NCI-H774 (cell line): ENCODE measurements at regions not wholly inside any gene's neighbourhood (a gene's known extent, or its start where the extent isn't known, plus 50 kb on each side); places are given as distances from the start of the nearest gene placed in this dataset.

ENCODE experiments used
- DNase-seq: peaks from one replicate; lab custom pipeline; 2025; lab: John Stamatoyannopoulos, UW

GRCh38 chr21:22898051-22898665, 1899.9 kb downstream of the NCAM2 start:
- no peak for DNase-seq

DNA sequence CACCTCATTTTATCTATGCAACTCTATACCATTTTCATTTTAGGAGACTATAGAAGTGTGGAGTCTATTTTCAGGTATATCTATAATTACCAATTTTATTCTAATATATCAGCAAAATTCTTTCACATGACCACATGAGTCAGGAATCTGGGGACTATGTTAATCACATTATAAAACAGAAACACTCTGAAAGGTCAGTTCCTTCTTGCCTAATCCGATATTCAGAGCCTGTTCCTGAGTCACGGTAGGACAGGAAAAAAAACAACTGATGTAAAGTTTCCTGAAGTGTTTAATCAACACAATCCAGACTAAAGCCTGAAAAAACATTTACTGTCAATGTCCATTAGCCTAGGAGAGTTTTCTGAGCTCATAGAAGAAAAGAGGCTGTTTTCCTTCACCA, 1902.3 kb downstream of the NCAM2 start:
- DNase-seq: no peak

GRCh38 chr21:22903851-22904250, 1905.6 kb downstream of the NCAM2 start:
- no peak for DNase-seq

GRCh38 chr21:22904385-22904784, 1906.2 kb downstream of the NCAM2 start:
- no peak for DNase-seq

- DNase-seq: no peak
Observed at GRCh38 chr21:22925032-22925431, 1926.8 kb downstream of the NCAM2 start.

DNA sequence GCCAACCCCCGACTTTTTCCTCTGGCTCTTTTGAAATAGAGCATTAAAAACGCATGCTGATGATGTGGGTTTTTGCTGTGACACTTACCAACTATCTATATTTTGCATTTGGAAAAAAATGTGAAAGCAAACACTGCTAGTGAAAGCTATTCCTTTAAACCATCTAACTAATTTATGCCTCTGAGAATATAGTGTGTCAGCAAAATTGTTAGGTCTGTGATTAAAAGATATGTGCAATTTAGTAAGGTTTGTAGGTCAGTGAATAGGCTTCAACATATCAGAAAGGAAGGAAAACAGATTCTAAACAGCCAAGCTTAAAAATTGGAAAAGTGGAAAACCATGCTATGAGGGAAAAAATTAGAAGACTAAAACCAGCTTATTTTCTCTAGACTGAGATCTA, 1929.3 kb downstream of the NCAM2 start:
- DNase-seq: no peak

- no peak for DNase-seq
Observed at GRCh38 chr21:22941779-22942490, 1943.7 kb downstream of the NCAM2 start.

DNA sequence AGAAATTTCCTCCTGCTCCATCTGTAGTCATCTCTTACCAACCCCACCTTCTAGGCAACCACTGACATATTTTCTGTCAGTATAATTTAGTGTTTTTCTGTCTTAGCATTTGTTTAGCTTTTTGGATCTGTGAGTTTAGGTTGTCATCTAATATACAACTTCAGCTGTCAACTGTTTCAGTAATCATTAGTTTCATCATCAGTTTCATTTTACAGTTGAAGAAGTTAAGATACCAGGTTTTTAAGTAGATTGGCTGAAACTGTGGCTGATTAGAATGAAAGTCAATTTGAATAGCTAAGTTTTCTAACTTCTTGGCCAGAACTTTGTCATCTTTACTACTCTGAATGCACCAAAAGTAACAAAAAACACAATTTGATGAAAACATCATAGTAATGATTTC, 1957.3 kb downstream of the NCAM2 start:
- no peak for DNase-seq

- DNase-seq: no peak
Observed at GRCh38 chr21:22961258-22961657, 1963.0 kb downstream of the NCAM2 start.

- DNase-seq: no peak
Observed at GRCh38 chr21:22965455-22966135, 1967.4 kb downstream of the NCAM2 start.

GRCh38 chr21:22981819-22982218, 1983.6 kb downstream of the NCAM2 start:
- DNase-seq: no peak

GRCh38 chr21:22993144-22993543, 1994.9 kb downstream of the NCAM2 start:
- DNase-seq: no peak

- no peak for DNase-seq
Observed at GRCh38 chr21:22993822-22994574, 1995.8 kb downstream of the NCAM2 start.

- no peak for DNase-seq
Observed at GRCh38 chr21:23003951-23004350, 2005.7 kb downstream of the NCAM2 start.

DNA sequence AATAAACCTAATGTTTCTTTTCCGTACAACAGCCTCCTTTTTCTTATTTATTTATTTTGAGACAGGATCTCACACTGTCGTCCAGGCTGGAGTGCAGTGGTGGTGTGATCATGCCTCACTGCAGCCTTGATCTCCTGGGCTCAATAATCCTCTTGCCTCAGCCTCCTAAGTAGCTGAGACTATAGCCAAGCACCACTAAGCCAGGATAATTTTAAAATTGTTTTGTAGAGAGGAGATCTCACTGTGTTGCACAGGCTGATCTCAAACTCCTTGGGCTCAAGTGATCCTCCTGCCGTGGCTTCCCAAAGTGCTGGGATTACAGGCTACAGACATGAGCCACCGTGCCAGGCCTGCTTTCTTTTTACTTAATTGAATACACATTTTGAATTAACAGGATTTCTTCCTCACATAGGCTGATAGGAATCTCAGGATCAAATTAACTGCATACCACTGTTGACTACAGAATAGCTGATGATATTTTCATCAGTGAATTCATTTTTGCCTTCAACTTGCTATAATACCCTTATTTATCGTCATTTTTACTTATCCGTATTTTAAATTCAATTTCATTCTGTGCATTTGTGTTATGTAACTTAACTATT, 2010.5 kb downstream of the NCAM2 start:
- DNase-seq: no peak

DNA sequence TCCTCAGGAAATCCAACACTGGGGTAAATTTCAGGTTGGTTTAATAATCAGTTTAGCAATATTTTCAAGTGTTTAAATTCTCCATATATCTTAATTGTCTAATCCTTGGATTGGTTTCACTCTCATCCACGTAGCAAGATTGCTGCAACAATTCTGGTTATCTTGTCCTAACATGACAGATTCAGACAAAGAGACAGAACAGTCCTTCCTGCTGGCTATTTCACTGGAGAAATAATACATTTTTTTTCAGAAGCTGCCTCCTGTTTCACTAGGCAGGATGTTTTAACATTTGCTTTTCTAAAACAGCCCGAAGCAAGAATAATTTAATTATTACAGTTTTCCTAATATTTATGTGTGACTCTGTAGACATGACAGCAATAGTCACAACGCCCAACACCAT, 2011.2 kb downstream of the NCAM2 start:
- DNase-seq: no peak

- DNase-seq: no peak
Observed at GRCh38 chr21:23014021-23014420, 2015.8 kb downstream of the NCAM2 start.

DNA sequence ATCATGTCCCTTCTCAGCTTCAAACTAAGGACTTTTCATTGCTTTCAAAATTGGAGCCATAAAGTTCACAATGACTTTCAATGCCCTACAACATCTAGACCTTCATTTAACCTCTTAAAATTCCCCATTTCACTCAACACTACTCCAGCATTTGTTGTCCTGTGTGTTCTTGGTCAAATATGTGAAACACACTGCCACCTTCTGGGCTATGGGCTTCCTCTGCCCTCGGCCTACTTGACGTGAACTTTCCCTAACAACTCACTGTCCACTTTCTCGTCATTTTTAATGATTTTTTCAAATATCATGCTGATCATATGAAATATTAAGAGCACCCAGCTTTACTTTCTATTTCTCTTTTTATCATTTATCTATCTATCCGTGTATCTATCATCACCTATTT, 2018.4 kb downstream of the NCAM2 start:
- DNase-seq: no peak

GRCh38 chr21:23017989-23018388, 2019.8 kb downstream of the NCAM2 start:
- no peak for DNase-seq

- no peak for DNase-seq
Observed at GRCh38 chr21:23020969-23021368, 2022.8 kb downstream of the NCAM2 start.

- DNase-seq: no peak
Observed at GRCh38 chr21:23021481-23021880, 2023.3 kb downstream of the NCAM2 start.

- no peak for DNase-seq
Observed at GRCh38 chr21:23026878-23027277, 2028.7 kb downstream of the NCAM2 start.
